ENCODE measurements at regions not wholly inside any gene's neighbourhood (a gene's known extent, or its start where the extent isn't known, plus 50 kb on each side); places are given as distances from the start of the nearest gene placed in this dataset.

DNA sequence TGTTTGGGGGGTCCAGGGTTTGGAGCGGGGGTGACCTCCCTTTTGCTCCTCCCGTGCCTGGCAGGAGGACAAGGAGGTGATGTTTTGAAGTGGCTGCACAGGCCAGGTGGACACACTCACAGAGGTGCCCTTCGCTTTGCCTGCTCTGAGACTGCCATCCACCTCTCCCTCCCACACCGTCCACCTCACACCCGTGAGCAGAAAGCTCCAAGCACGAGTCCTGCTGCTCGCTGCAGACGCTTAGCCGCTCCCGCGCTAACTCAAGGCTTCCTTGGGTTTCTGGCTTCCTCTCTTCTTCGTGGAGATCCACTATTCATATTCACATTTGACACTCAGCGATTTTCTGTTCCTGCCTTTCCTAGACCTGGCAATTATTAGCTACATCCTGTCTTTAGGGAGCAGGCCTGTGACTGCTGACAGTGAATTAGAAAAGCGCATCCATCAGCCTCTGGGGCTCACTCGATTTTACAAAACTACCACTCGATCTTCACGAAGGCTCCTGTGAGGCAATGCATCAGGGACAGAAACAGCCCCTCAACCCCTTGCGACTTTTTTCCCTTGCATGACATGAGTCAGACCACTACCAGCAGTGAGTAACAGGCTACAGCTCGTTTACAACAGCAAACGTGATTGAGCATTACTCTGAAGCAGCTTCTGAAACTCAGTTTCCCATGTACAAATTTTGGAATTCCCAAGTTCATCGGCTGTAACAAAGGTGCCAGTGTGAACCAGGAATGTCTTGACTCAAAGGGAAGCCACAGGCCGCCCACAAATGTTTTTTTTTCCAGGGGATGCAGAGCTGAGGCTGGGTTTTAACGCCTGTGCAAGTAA, 238.7 kb upstream of the SOX11 start:
- no peak for DNase-seq (ENCODE audit: low read depth, low spot score)
- H3K4me3 ChIP-seq = no peak overlapping the region
- TF ChIP-seq EZH2 (IDR thresholded peaks at IDR 0.05) (no peak), POLR2AphosphoS5 (IDR thresholded peaks at IDR 0.05; ENCODE audit: borderline replicate concordance, low read depth, low read length) (no peak), FOXP2 (optimal IDR thresholded peaks at IDR 0.05; ENCODE audit: control extremely low read depth, extremely low read length, insufficient read depth) (no peak)
- H3K36me3 ChIP-seq (ENCODE audit: insufficient read depth, low read length) = no peaks in the 10 kb centered on the region
- H3K9me3 ChIP-seq (ENCODE audit: low read depth, low read length) = no peaks in the 10 kb centered on the region
- no peak overlapping the region for H3K27ac ChIP-seq
- no peak overlapping the region for H3K9ac ChIP-seq (ENCODE audit: insufficient read length)

DNA sequence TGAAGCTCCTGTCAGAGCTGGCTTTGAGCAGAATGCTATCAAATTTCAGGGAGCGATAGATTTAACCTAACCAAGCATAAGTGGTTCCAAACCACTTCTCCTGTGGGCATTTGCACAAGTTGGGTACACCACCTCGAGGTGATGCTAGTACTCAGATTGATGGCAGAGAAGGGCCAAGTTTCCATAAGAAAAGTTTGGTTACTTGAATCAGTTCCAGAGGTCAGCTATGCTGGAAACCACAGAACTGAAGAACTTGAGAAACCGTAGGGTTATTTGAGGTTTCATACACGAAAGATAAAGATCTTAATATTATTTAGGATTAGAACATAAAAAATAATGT, 238.2 kb upstream of the SOX11 start:
- DNase-seq (ENCODE audit: low read depth, low spot score) = no peak
- no peaks in the 10 kb centered on the region for H3K9me3 ChIP-seq (ENCODE audit: low read depth, low read length)
- TF ChIP-seq POLR2AphosphoS5 (IDR thresholded peaks at IDR 0.05; ENCODE audit: borderline replicate concordance, low read depth, low read length) (no peak), FOXP2 (optimal IDR thresholded peaks at IDR 0.05; ENCODE audit: control extremely low read depth, extremely low read length, insufficient read depth) (no peak), EZH2 (IDR thresholded peaks at IDR 0.05) (no peak)
- no peak overlapping the region for H3K4me3 ChIP-seq
- no peak overlapping the region for H3K27ac ChIP-seq
- no peaks in the 10 kb centered on the region for H3K36me3 ChIP-seq (ENCODE audit: insufficient read depth, low read length)
- no peak overlapping the region for H3K9ac ChIP-seq (ENCODE audit: insufficient read length)

DNA sequence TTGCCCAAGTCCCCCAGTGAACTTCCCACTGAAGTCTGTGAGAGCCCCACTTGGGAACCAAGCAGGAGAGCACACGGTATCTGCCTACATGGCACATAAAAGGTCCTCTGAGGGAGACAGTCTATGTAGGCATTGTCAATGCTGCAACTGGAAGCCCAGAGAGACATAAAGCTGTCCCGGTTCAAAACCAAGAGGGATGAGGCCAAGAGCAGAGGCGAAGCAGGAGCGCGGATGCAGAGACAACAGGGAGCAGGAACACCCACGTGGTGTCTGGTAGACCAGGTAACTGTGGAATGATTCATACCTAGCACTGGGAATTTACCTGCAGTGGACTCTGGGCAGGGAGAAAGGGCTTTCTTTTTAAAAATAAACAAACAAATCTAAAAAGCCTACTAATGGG, 233.1 kb upstream of the SOX11 start:
- Histone ChIP-seq H3K27ac (no peak overlapping the region), H3K9me3 (ENCODE audit: low read depth, low read length) (no peaks in the 10 kb centered on the region), H3K36me3 (ENCODE audit: insufficient read depth, low read length) (no peaks in the 10 kb centered on the region), H3K9ac (ENCODE audit: insufficient read length) (no peak overlapping the region), H3K4me3 (no peak overlapping the region)
- DNase-seq (ENCODE audit: low read depth, low spot score) = no peak
- TF ChIP-seq EZH2 (IDR thresholded peaks at IDR 0.05) (no peak), FOXP2 (optimal IDR thresholded peaks at IDR 0.05; ENCODE audit: control extremely low read depth, extremely low read length, insufficient read depth) (no peak), POLR2AphosphoS5 (IDR thresholded peaks at IDR 0.05; ENCODE audit: borderline replicate concordance, low read depth, low read length) (no peak)

- H3K27ac ChIP-seq = no peak overlapping the region
- no peak overlapping the region for H3K4me3 ChIP-seq
- H3K9me3 ChIP-seq (ENCODE audit: low read depth, low read length) = no peaks in the 10 kb centered on the region
- no peaks in the 10 kb centered on the region for H3K36me3 ChIP-seq (ENCODE audit: insufficient read depth, low read length)
- no peak overlapping the region for H3K9ac ChIP-seq (ENCODE audit: insufficient read length)
- no peak for DNase-seq (ENCODE audit: low read depth, low spot score)
- TF ChIP-seq POLR2AphosphoS5 (IDR thresholded peaks at IDR 0.05; ENCODE audit: borderline replicate concordance, low read depth, low read length) = no peak
- TF ChIP-seq FOXP2 (optimal IDR thresholded peaks at IDR 0.05; ENCODE audit: control extremely low read depth, extremely low read length, insufficient read depth) = no peak
- no peak for TF ChIP-seq EZH2 (IDR thresholded peaks at IDR 0.05)
These were observed 227.5 kb upstream of the SOX11 start for GRCh38 chr2:5464657-5465056.

DNA sequence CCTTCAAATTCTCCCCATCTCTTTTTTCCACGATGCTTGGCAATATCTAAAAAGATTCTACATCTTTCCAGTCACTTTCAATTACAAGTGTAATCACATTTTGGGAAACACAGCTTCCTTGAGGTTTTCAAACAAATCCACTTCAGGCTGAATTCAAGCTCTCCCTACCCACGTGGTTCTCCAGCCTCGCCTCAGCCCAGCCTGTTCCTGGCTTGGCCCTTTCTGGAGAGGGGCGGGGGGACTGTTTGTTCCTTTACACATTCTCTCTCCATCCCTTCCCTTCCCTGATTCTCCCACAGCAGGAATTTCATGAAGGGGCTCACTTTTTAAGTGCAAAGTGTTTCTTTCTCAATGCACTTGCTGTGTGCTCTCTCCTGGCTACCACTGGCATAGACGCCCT, 226.3 kb upstream of the SOX11 start:
- no peak overlapping the region for H3K9ac ChIP-seq (ENCODE audit: insufficient read length)
- H3K4me3 ChIP-seq = no peak overlapping the region
- no peaks in the 10 kb centered on the region for H3K9me3 ChIP-seq (ENCODE audit: low read depth, low read length)
- no peak overlapping the region for H3K27ac ChIP-seq
- DNase-seq (ENCODE audit: low read depth, low spot score) = no peak
- TF ChIP-seq EZH2 (IDR thresholded peaks at IDR 0.05) (no peak), FOXP2 (optimal IDR thresholded peaks at IDR 0.05; ENCODE audit: control extremely low read depth, extremely low read length, insufficient read depth) (no peak), POLR2AphosphoS5 (IDR thresholded peaks at IDR 0.05; ENCODE audit: borderline replicate concordance, low read depth, low read length) (no peak)
- H3K36me3 ChIP-seq (ENCODE audit: insufficient read depth, low read length) = no peaks in the 10 kb centered on the region

- TF ChIP-seq POLR2AphosphoS5 (IDR thresholded peaks at IDR 0.05; ENCODE audit: borderline replicate concordance, low read depth, low read length) = no peak
- no peak for TF ChIP-seq FOXP2 (optimal IDR thresholded peaks at IDR 0.05; ENCODE audit: control extremely low read depth, extremely low read length, insufficient read depth)
- no peak for TF ChIP-seq EZH2 (IDR thresholded peaks at IDR 0.05)
- H3K4me3 ChIP-seq = no peak overlapping the region
- no peaks in the 10 kb centered on the region for H3K9me3 ChIP-seq (ENCODE audit: low read depth, low read length)
- no peak for DNase-seq (ENCODE audit: low read depth, low spot score)
- H3K27ac ChIP-seq = no peak overlapping the region
- H3K9ac ChIP-seq (ENCODE audit: insufficient read length) = no peak overlapping the region
- H3K36me3 ChIP-seq (ENCODE audit: insufficient read depth, low read length) = no peaks in the 10 kb centered on the region
These were observed 224.8 kb upstream of the SOX11 start for GRCh38 chr2:5467178-5467905.

GRCh38 chr2:5472673-5473072, 219.5 kb upstream of the SOX11 start:
- DNase-seq (ENCODE audit: low read depth, low spot score) = no peak
- no peak overlapping the region for H3K4me3 ChIP-seq
- no peak overlapping the region for H3K27ac ChIP-seq
- TF ChIP-seq FOXP2 (optimal IDR thresholded peaks at IDR 0.05; ENCODE audit: control extremely low read depth, extremely low read length, insufficient read depth) (no peak), POLR2AphosphoS5 (IDR thresholded peaks at IDR 0.05; ENCODE audit: borderline replicate concordance, low read depth, low read length) (no peak), EZH2 (IDR thresholded peaks at IDR 0.05) (no peak)
- no peak overlapping the region for H3K9ac ChIP-seq (ENCODE audit: insufficient read length)
- no peaks in the 10 kb centered on the region for H3K36me3 ChIP-seq (ENCODE audit: insufficient read depth, low read length)
- H3K9me3 ChIP-seq (ENCODE audit: low read depth, low read length) = no peaks in the 10 kb centered on the region

- no peak for DNase-seq (ENCODE audit: low read depth, low spot score)
- no peak overlapping the region for H3K9ac ChIP-seq (ENCODE audit: insufficient read length)
- H3K4me3 ChIP-seq = no peak overlapping the region
- H3K9me3 ChIP-seq (ENCODE audit: low read depth, low read length) = no peaks in the 10 kb centered on the region
- H3K36me3 ChIP-seq (ENCODE audit: insufficient read depth, low read length) = no peaks in the 10 kb centered on the region
- H3K27ac ChIP-seq = no peak overlapping the region
- TF ChIP-seq POLR2AphosphoS5 (IDR thresholded peaks at IDR 0.05; ENCODE audit: borderline replicate concordance, low read depth, low read length) (no peak), FOXP2 (optimal IDR thresholded peaks at IDR 0.05; ENCODE audit: control extremely low read depth, extremely low read length, insufficient read depth) (no peak), EZH2 (IDR thresholded peaks at IDR 0.05) (no peak)
These were observed 218.5 kb upstream of the SOX11 start for GRCh38 chr2:5473635-5474034.
